SIG-M5 treated with dmso at 0.1 percent for 504 hours (cell line): ENCODE measurements at regions not wholly inside any gene's neighbourhood (a gene's known extent, or its start where the extent isn't known, plus 50 kb on each side); places are given as distances from the start of the nearest gene placed in this dataset.

ENCODE experiments used
- DNase-seq: peaks from one replicate; lab custom pipeline; 2025; ENCODE audit not compliant: unreplicated experiment; lab: John Stamatoyannopoulos, UW

GRCh38 chr4:24303926-24304325 lies 280.4 kb downstream of the DHX15 start:
- no peak for DNase-seq

GRCh38 chr4:24298911-24299310 lies 285.4 kb downstream of the DHX15 start:
- no peak for DNase-seq

- no peak for DNase-seq
Measured at GRCh38 chr4:24287096-24287495, 297.3 kb downstream of the DHX15 start.

- no peak for DNase-seq
Measured at GRCh38 chr4:24285759-24286158, 298.6 kb downstream of the DHX15 start.

GRCh38 chr4:24282446-24282845 lies 301.9 kb downstream of the DHX15 start:
- DNase-seq, result no peak

GRCh38 chr4:24279911-24280375 lies 304.4 kb downstream of the DHX15 start:
- DNase-seq, result no peak

GRCh38 chr4:24279469-24279868 lies 304.9 kb downstream of the DHX15 start:
- DNase-seq, result no peak

GRCh38 chr4:24278693-24279092 lies 305.7 kb downstream of the DHX15 start:
- no peak for DNase-seq

- DNase-seq, result no peak
Measured at GRCh38 chr4:24274381-24274941, 309.9 kb downstream of the DHX15 start.

GRCh38 chr4:24273136-24273535 lies 311.2 kb downstream of the DHX15 start:
- no peak for DNase-seq

- DNase-seq, result no peak
Measured at GRCh38 chr4:24266951-24267722, 317.2 kb downstream of the DHX15 start.

GRCh38 chr4:24265989-24266388 lies 318.4 kb downstream of the DHX15 start:
- DNase-seq, result no peak

- no peak for DNase-seq
Measured at GRCh38 chr4:24262616-24263015, 321.7 kb downstream of the DHX15 start.

- no peak for DNase-seq
Measured at GRCh38 chr4:24262084-24262483, 322.3 kb downstream of the DHX15 start.

- no peak for DNase-seq
Measured at GRCh38 chr4:24260923-24261564, 323.3 kb downstream of the DHX15 start.

- DNase-seq, result no peak
Measured at GRCh38 chr4:24260133-24260715, 324.1 kb downstream of the DHX15 start.

GRCh38 chr4:24256547-24256946 lies 327.8 kb downstream of the DHX15 start:
- no peak for DNase-seq

GRCh38 chr4:24256066-24256465 lies 328.3 kb downstream of the DHX15 start:
- DNase-seq, result no peak

- no peak for DNase-seq
Measured at GRCh38 chr4:24252121-24252520, 332.2 kb downstream of the DHX15 start.

GRCh38 chr4:24251589-24251988 lies 332.8 kb downstream of the DHX15 start:
- no peak for DNase-seq

- no peak for DNase-seq
Measured at GRCh38 chr4:24249972-24250371, 334.4 kb downstream of the DHX15 start.
